Right forelimb (tissue), 1 donor: ENCODE measurements at regions not wholly inside any gene's neighbourhood (a gene's known extent, or its start where the extent isn't known, plus 50 kb on each side); places are given as distances from the start of the nearest gene placed in this dataset.
"Not testable (repeated sequence)": the region's sequence is repeated elsewhere in the genome, so short reads cannot be mapped to it uniquely, and the experiment has no call there.

Source experiments
- DNase-seq: peaks from one replicate; pipeline ENCODE4 v3.0.0-alpha.2; 2018

- no peak for DNase-seq
Measured at GRCh38 chr12:11446372-11446771, 51.0 kb upstream of the PRB2 start.

- DNase-seq, result no peak
Measured at GRCh38 chr12:11457996-11458645, 62.8 kb upstream of the PRB2 start.

- no peak for DNase-seq
Measured at GRCh38 chr12:11460343-11461023, 65.1 kb upstream of the PRB2 start.

GRCh38 chr12:11461433-11461832, 66.1 kb upstream of the PRB2 start:
- DNase-seq, result no peak

GRCh38 chr12:11477110-11477509, 81.7 kb upstream of the PRB2 start:
- DNase-seq, result no peak

- no peak for DNase-seq
Measured at GRCh38 chr12:11482955-11483354, 87.6 kb upstream of the PRB2 start.

- peak; percentile 65 for DNase-seq
Measured at GRCh38 chr12:11486623-11487444, 91.5 kb upstream of the PRB2 start.

GRCh38 chr12:11496157-11496851, 100.9 kb upstream of the PRB2 start:
- no peak for DNase-seq

- DNase-seq, result no peak
Measured at GRCh38 chr12:11497438-11497837, 102.1 kb upstream of the PRB2 start.

GRCh38 chr12:11497995-11498394, 102.6 kb upstream of the PRB2 start:
- no peak for DNase-seq

GRCh38 chr12:11498574-11498973, 103.2 kb upstream of the PRB2 start:
- DNase-seq, result not testable (repeated sequence)

GRCh38 chr12:11499806-11500187, 104.4 kb upstream of the PRB2 start:
- no peak for DNase-seq

- peak; percentile 92 for DNase-seq
Measured at GRCh38 chr12:11500188-11500860, 105.0 kb upstream of the PRB2 start.

GRCh38 chr12:11500861-11501230, 105.5 kb upstream of the PRB2 start:
- no peak for DNase-seq

GRCh38 chr12:11508699-11509098, 113.3 kb upstream of the PRB2 start:
- no peak for DNase-seq

GRCh38 chr12:11509326-11509725, 114.0 kb upstream of the PRB2 start:
- DNase-seq, result no peak

- DNase-seq, result no peak
Measured at GRCh38 chr12:11510671-11511070, 115.3 kb upstream of the PRB2 start.

- no peak for DNase-seq
Measured at GRCh38 chr12:11513288-11513687, 117.9 kb upstream of the PRB2 start.

- DNase-seq, result no peak
Measured at GRCh38 chr12:11517080-11517479, 121.7 kb upstream of the PRB2 start.

- no peak for DNase-seq
Measured at GRCh38 chr12:11524446-11524845, 125.0 kb upstream of the ETV6 start.

GRCh38 chr12:11534064-11534463, 115.4 kb upstream of the ETV6 start:
- no peak for DNase-seq

- no peak for DNase-seq
Measured at GRCh38 chr12:11535127-11535526, 114.3 kb upstream of the ETV6 start.

GRCh38 chr12:11539156-11539555, 110.3 kb upstream of the ETV6 start:
- no peak for DNase-seq
